NB4 (cell line): ENCODE measurements at regions not wholly inside any gene's neighbourhood (a gene's known extent, or its start where the extent isn't known, plus 50 kb on each side); places are given as distances from the start of the nearest gene placed in this dataset.

ENCODE experiments used
- DNase-seq: peaks from one replicate; pipeline ENCODE4 v3.0.0; 2010; ENCODE audit warnings: low read depth
- H3K4me3 ChIP-seq: one replicate; pipeline ENCODE4 v1.5.1; 2011; ENCODE audit warnings: mild to moderate bottlenecking, low read depth, low read length, moderate library complexity
- CTCF ChIP-seq: IDR thresholded peaks from one replicate; pipeline ENCODE4 v1.5.1; 2012; ENCODE audit warnings: low read depth, low read length
- MYC ChIP-seq: IDR thresholded peaks from 2 replicates; pipeline ENCODE4 v1.6.1; 2011; ENCODE audit warnings: low read depth, low read length
- POLR2A ChIP-seq: IDR thresholded peaks from 2 replicates; pipeline ENCODE4 v1.6.1; 2011; ENCODE audit warnings: mild to moderate bottlenecking; ENCODE audit not compliant: insufficient read length; ENCODE audit errors: extremely low read depth
- TF ChIP-seq, protein P1 (sequence below): IDR thresholded peaks from 2 replicates; pipeline ENCODE4 v1.6.1; 2011; ENCODE audit warnings: low read depth, low read length

DNA sequence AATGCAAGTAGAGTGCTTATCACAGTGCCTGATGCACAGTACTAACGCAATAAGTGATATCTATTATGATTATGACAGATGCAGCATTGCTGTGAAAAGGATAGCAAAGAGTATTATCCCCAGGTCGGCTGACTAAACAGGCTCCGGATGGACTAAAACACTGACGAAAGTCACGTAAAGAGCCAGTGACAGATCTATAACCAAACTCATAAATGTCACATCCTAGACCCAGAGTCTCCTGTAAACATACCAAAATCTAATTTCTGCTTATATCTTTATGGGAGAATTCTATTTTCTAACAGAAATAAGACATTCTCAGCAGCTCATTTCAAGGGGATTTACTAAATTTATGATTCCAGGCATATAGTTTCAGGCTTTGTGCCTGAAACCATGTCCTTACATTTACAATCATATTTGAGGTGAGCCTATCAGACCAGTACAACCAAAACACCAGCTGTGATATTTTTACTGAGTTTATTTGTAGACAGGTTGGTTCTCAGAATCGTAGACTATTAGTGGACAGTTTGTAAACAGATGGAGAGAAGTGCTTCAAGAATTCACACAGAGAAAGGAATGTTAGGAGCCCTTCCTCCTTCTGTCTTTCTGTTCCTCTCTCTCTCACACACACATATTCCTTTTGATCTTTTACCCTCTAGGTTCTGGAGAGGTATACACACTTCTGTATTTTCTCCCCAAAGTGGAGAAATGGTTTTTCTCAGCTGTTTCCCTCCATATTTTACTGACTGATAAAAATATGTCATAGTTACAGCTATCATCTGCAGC is 52.4 kb upstream of the WDR26 start:
- TF ChIP-seq POLR2A (no peak), CTCF (no peak), MYC (no peak)
- TF ChIP-seq, protein P1, sequence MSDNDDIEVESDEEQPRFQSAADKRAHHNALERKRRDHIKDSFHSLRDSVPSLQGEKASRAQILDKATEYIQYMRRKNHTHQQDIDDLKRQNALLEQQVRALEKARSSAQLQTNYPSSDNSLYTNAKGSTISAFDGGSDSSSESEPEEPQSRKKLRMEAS: no peak
- DNase-seq: no peak
- H3K4me3 ChIP-seq: no peak overlapping the region

- TF ChIP-seq POLR2A (no peak), CTCF (no peak), MYC (no peak)
- TF ChIP-seq, protein P1: no peak
- DNase-seq: no peak
- H3K4me3 ChIP-seq: no peak overlapping the region
Measured at GRCh38 chr1:224488806-224489499, 54.4 kb upstream of the WDR26 start.

- DNase-seq: no peak
- H3K4me3 ChIP-seq: no peak overlapping the region
- TF ChIP-seq POLR2A (no peak), MYC (no peak)
Measured at GRCh38 chr1:224489534-224490365, 55.2 kb upstream of the WDR26 start.

GRCh38 chr1:224490549-224491537 is 56.2 kb upstream of the WDR26 start:
- no peak for DNase-seq
- no peak for TF ChIP-seq MYC
- TF ChIP-seq CTCF: no peak
- no peak for TF ChIP-seq POLR2A
- TF ChIP-seq, protein P1: no peak
- H3K4me3 ChIP-seq: no peak overlapping the region

- DNase-seq: no peak
- TF ChIP-seq POLR2A (no peak), MYC (no peak), CTCF (no peak)
- TF ChIP-seq, protein P1: no peak
- no peak overlapping the region for H3K4me3 ChIP-seq
Measured at GRCh38 chr1:224492015-224492414, 57.4 kb upstream of the WDR26 start.
